HG03103 (cell line): ENCODE measurements at regions not wholly inside any gene's neighbourhood (a gene's known extent, or its start where the extent isn't known, plus 50 kb on each side); places are given as distances from the start of the nearest gene placed in this dataset.
"Not testable (repeated sequence)": the region's sequence is repeated elsewhere in the genome, so short reads cannot be mapped to it uniquely, and the experiment has no call there.

ENCODE experiments used
- ATAC-seq: cut with Tn5 transposase; IDR thresholded peaks from one replicate; pipeline ENCODE4 v1.9.1; 2021; ENCODE audit warnings: low read depth; ENCODE audit not compliant: unreplicated experiment

- no peak for ATAC-seq
Observed at GRCh38 chrX:66698273-66699204, 59.7 kb upstream of the EDA2R start.

- ATAC-seq, result not testable (repeated sequence)
Observed at GRCh38 chrX:66692512-66692911, 53.6 kb upstream of the EDA2R start.
